GM19043 (cell line): ENCODE measurements at regions not wholly inside any gene's neighbourhood (a gene's known extent, or its start where the extent isn't known, plus 50 kb on each side); places are given as distances from the start of the nearest gene placed in this dataset.

Source experiments
- ATAC-seq: cut with Tn5 transposase; IDR thresholded peaks from one replicate; pipeline ENCODE4 v1.9.1; 2021; ENCODE audit warnings: low read depth; ENCODE audit not compliant: unreplicated experiment

- ATAC-seq: no peak
These were observed 126.7 kb downstream of the DKK1 start for GRCh38 chr10:52440612-52441285.

GRCh38 chr10:52442576-52442975 lies 128.5 kb downstream of the DKK1 start:
- ATAC-seq: no peak

- no peak for ATAC-seq
These were observed 129.6 kb downstream of the DKK1 start for GRCh38 chr10:52443419-52444388.

- no peak for ATAC-seq
These were observed 132.3 kb downstream of the DKK1 start for GRCh38 chr10:52446391-52446790.

GRCh38 chr10:52447931-52448353 lies 133.9 kb downstream of the DKK1 start:
- no peak for ATAC-seq

- no peak for ATAC-seq
These were observed 136.7 kb downstream of the DKK1 start for GRCh38 chr10:52450762-52451291.

GRCh38 chr10:52451817-52452216 lies 137.7 kb downstream of the DKK1 start:
- no peak for ATAC-seq

GRCh38 chr10:52452600-52453493 lies 138.8 kb downstream of the DKK1 start:
- ATAC-seq: no peak

- ATAC-seq: no peak
These were observed 139.4 kb downstream of the DKK1 start for GRCh38 chr10:52453501-52453900.

- ATAC-seq: no peak
These were observed 140.4 kb downstream of the DKK1 start for GRCh38 chr10:52454491-52454890.

- ATAC-seq: no peak
These were observed 141.0 kb downstream of the DKK1 start for GRCh38 chr10:52455098-52455497.

- ATAC-seq: no peak
These were observed 145.0 kb downstream of the DKK1 start for GRCh38 chr10:52459097-52459496.

GRCh38 chr10:52463826-52464225 lies 149.7 kb downstream of the DKK1 start:
- no peak for ATAC-seq

GRCh38 chr10:52464368-52465124 lies 150.5 kb downstream of the DKK1 start:
- no peak for ATAC-seq

- no peak for ATAC-seq
These were observed 151.1 kb downstream of the DKK1 start for GRCh38 chr10:52465202-52465601.

GRCh38 chr10:52466464-52466863 lies 152.4 kb downstream of the DKK1 start:
- no peak for ATAC-seq

- no peak for ATAC-seq
These were observed 156.1 kb downstream of the DKK1 start for GRCh38 chr10:52469970-52470705.

- no peak for ATAC-seq
These were observed 158.5 kb downstream of the DKK1 start for GRCh38 chr10:52472406-52473146.
